NT2/D1 (cell line): ENCODE measurements at regions not wholly inside any gene's neighbourhood (a gene's known extent, or its start where the extent isn't known, plus 50 kb on each side); places are given as distances from the start of the nearest gene placed in this dataset.

Experiments used
- DNase-seq: peaks from one replicate; pipeline ENCODE4 v3.0.0-alpha.2; 2011; ENCODE audit warnings: low read depth, low spot score
- H3K27me3 ChIP-seq: 2 replicates; pipeline ENCODE4 v1.6.0; 2011; ENCODE audit warnings: mild to moderate bottlenecking; ENCODE audit not compliant: insufficient read length, insufficient read depth
- H3K36me3 ChIP-seq: 2 replicates; pipeline ENCODE4 v1.6.1; 2011; ENCODE audit warnings: mild to moderate bottlenecking, low read length, mixed read lengths; ENCODE audit not compliant: insufficient read depth, insufficient read length
- H3K4me1 ChIP-seq: 2 replicates; pipeline ENCODE4 v1.5.1; 2011; ENCODE audit not compliant: insufficient read depth, insufficient read length
- H3K4me3 ChIP-seq: 2 replicates; pipeline ENCODE4 v1.5.1; 2011; ENCODE audit warnings: low read depth; ENCODE audit not compliant: insufficient read length
- H3K9ac ChIP-seq: 2 replicates; pipeline ENCODE4 v1.6.0; 2011; ENCODE audit warnings: low read depth; ENCODE audit not compliant: insufficient read length
- H3K9me3 ChIP-seq: 2 replicates; pipeline ENCODE4 v1.5.1; 2011; ENCODE audit warnings: mild to moderate bottlenecking, low read length; ENCODE audit not compliant: insufficient read depth
- SUZ12 ChIP-seq: IDR thresholded peaks from 2 replicates; pipeline ENCODE4 v1.6.1; 2011; ENCODE audit not compliant: insufficient read length, insufficient read depth; ENCODE audit errors: extremely low read depth
- YY1 ChIP-seq: IDR thresholded peaks from 2 replicates; pipeline ENCODE4 v1.6.1; 2011; ENCODE audit not compliant: insufficient read length, insufficient read depth
- ZNF274 ChIP-seq: IDR thresholded peaks from 2 replicates; pipeline ENCODE4 v1.6.1; 2011; ENCODE audit warnings: mild to moderate bottlenecking, low read depth, low read length

GRCh38 chr6:87995461-87995860, 52.2 kb upstream of the SPACA1 start:
- no peaks in the 10 kb centered on the region for H3K9me3 ChIP-seq
- no peak overlapping the region for H3K9ac ChIP-seq
- no peak for DNase-seq
- H3K4me3 ChIP-seq = no peak overlapping the region
- no peak for TF ChIP-seq SUZ12
- no peak for TF ChIP-seq ZNF274
- no peak for TF ChIP-seq YY1
- no peaks in the 10 kb centered on the region for H3K27me3 ChIP-seq
- no peaks in the 10 kb centered on the region for H3K4me1 ChIP-seq
- H3K36me3 ChIP-seq = no peaks in the 10 kb centered on the region

GRCh38 chr6:87993356-87993755, 54.3 kb upstream of the SPACA1 start:
- Histone ChIP-seq H3K9me3 (no peaks in the 10 kb centered on the region), H3K36me3 (no peaks in the 10 kb centered on the region), H3K4me1 (no peaks in the 10 kb centered on the region), H3K9ac (no peak overlapping the region), H3K4me3 (no peak overlapping the region), H3K27me3 (no peaks in the 10 kb centered on the region)
- TF ChIP-seq YY1 (no peak), SUZ12 (no peak), ZNF274 (no peak)
- DNase-seq = no peak

GRCh38 chr6:87990871-87991270, 56.8 kb upstream of the SPACA1 start:
- H3K4me1 ChIP-seq = no peaks in the 10 kb centered on the region
- no peaks in the 10 kb centered on the region for H3K36me3 ChIP-seq
- H3K9me3 ChIP-seq = no peaks in the 10 kb centered on the region
- no peak overlapping the region for H3K9ac ChIP-seq
- no peak for DNase-seq
- H3K4me3 ChIP-seq = no peak overlapping the region
- H3K27me3 ChIP-seq = no peaks in the 10 kb centered on the region
- TF ChIP-seq YY1 (no peak), ZNF274 (no peak), SUZ12 (no peak)

- no peaks in the 10 kb centered on the region for H3K27me3 ChIP-seq
- no peak for DNase-seq
- H3K9ac ChIP-seq = no peak overlapping the region
- H3K9me3 ChIP-seq = no peaks in the 10 kb centered on the region
- H3K4me3 ChIP-seq = no peak overlapping the region
- H3K4me1 ChIP-seq = no peaks in the 10 kb centered on the region
- TF ChIP-seq ZNF274 (no peak), YY1 (no peak), SUZ12 (no peak)
- H3K36me3 ChIP-seq = no peaks in the 10 kb centered on the region
These were observed 65.5 kb upstream of the SPACA1 start for GRCh38 chr6:87982134-87982533.

- H3K27me3 ChIP-seq = no peaks in the 10 kb centered on the region
- no peak for DNase-seq
- H3K4me3 ChIP-seq = no peak overlapping the region
- H3K4me1 ChIP-seq = no peaks in the 10 kb centered on the region
- no peak overlapping the region for H3K9ac ChIP-seq
- TF ChIP-seq YY1 = no peak
- TF ChIP-seq SUZ12 = no peak
- TF ChIP-seq ZNF274 = no peak
- no peaks in the 10 kb centered on the region for H3K9me3 ChIP-seq
- H3K36me3 ChIP-seq = no peaks in the 10 kb centered on the region
These were observed 67.9 kb upstream of the SPACA1 start for GRCh38 chr6:87979737-87980136.

GRCh38 chr6:87976616-87977015, 71.0 kb upstream of the SPACA1 start:
- Histone ChIP-seq H3K4me1 (no peaks in the 10 kb centered on the region), H3K9ac (no peak overlapping the region), H3K27me3 (no peaks in the 10 kb centered on the region), H3K9me3 (no peaks in the 10 kb centered on the region), H3K36me3 (no peaks in the 10 kb centered on the region), H3K4me3 (no peak overlapping the region)
- no peak for DNase-seq
- no peak for TF ChIP-seq YY1
- TF ChIP-seq ZNF274 = no peak
- no peak for TF ChIP-seq SUZ12

- H3K9me3 ChIP-seq = no peaks in the 10 kb centered on the region
- TF ChIP-seq YY1 (no peak), ZNF274 (no peak), SUZ12 (no peak)
- H3K4me1 ChIP-seq = no peaks in the 10 kb centered on the region
- no peaks in the 10 kb centered on the region for H3K36me3 ChIP-seq
- no peak overlapping the region for H3K9ac ChIP-seq
- DNase-seq = no peak
- H3K4me3 ChIP-seq = no peak overlapping the region
- no peaks in the 10 kb centered on the region for H3K27me3 ChIP-seq
These were observed 72.1 kb upstream of the SPACA1 start for GRCh38 chr6:87975561-87975960.

- no peaks in the 10 kb centered on the region for H3K27me3 ChIP-seq
- H3K9me3 ChIP-seq = no peaks in the 10 kb centered on the region
- H3K4me1 ChIP-seq = no peaks in the 10 kb centered on the region
- TF ChIP-seq ZNF274 = no peak
- no peak for TF ChIP-seq YY1
- no peak for TF ChIP-seq SUZ12
- no peak overlapping the region for H3K9ac ChIP-seq
- H3K4me3 ChIP-seq = no peak overlapping the region
- DNase-seq = no peak
- H3K36me3 ChIP-seq = no peaks in the 10 kb centered on the region
These were observed 75.4 kb upstream of the SPACA1 start for GRCh38 chr6:87972279-87972678.
